A204.1 (cell line): ENCODE measurements at regions not wholly inside any gene's neighbourhood (a gene's known extent, or its start where the extent isn't known, plus 50 kb on each side); places are given as distances from the start of the nearest gene placed in this dataset.

ENCODE experiments used
- FAIRE-seq: peaks from 2 replicates; lab custom pipeline; 2012; peaks lifted over from hg19 to GRCh38; lab: Jason Lieb, UNC

DNA sequence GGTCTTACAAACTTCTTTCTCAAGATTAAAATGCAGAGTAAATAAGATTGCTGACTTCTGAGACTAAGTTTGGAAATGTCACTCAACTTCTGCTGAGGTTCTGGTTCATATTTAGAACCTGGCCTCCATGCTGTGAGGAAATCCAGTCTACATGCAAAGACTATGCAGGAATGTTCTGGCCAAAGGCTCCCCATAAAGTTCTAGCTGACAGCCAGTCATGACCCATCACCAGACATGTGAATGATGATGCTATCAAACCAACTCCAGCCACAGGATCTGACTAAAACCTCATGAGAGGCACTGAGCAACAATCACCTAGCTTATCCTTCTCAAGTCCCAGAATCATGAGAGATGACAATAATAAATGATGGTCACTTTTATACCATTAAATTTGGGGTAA lies 935.1 kb upstream of the MAP3K7 start:
- no peak for FAIRE-seq

DNA sequence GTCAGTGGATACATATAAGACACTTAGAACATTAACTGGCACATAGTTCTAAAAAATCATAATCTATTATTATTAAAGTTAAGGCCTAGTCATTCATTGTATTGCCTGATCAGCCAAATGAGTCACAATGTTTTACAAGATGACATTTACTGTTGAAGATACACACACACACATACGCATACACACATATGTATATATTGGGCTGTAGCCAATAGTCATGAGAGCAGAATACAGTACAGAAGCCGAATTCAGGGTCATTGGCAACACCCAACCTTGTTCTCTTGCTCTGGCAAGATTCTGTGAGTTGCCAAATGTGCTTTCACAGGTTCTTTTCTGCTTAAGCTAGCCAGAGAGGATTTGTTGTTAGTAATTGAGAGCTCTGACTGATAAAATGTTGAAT lies 922.8 kb upstream of the MAP3K7 start:
- FAIRE-seq = no peak

DNA sequence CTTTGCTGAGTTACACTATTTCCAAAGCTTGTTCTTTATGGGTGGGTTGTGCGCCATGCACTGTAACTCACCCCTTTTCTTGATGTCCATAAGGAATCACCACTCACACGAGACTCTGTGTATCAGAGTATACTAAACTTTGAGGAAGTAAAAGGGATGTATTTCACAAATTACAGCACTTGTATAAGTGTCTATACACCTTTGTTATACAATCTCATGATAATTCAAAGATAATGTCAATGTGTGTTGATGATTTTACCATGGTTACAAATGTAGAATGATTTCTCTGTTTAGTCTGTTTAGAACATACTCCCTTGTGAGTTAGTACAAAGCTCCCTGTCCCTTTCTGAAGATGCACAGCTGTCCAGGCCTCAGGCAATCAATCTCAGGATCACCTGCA lies 922.2 kb upstream of the MAP3K7 start:
- no peak for FAIRE-seq

DNA sequence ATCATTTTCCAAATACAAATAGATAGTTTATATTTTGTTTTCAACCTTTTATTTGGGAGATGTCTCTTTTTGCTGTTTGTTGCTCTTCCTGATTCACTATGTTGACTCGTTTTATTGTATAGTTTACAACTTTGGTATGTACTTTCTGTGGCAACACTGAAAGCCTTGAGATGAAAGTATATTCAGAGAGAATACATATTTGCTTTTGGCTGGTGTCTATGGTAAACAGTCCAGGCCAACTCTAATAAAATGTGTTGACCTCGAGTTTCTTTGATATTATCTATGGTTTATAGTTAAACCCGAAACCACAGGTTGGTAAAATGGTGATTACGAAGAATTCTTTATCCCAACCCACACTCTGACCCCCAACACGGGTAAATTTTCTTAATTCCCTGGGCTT lies 919.6 kb upstream of the MAP3K7 start:
- FAIRE-seq = no peak

DNA sequence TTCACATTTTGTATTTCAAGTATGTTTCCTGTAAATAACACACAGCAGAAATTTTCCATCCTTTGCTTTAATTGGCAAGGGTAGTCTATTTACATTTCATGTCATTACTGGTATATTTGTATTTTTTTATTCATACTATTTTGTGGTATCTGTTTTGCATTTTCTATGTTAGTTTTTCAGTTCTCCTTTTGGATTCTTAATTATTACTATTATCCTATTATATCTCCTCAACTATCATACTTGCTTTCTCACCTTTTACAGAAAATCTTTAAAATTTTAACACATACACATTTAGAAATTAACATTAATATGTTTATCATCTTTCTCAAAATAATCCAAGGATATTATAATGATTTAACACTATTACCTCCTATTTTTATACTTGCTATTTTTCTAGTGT lies 918.3 kb upstream of the MAP3K7 start:
- FAIRE-seq = peak; percentile 55

DNA sequence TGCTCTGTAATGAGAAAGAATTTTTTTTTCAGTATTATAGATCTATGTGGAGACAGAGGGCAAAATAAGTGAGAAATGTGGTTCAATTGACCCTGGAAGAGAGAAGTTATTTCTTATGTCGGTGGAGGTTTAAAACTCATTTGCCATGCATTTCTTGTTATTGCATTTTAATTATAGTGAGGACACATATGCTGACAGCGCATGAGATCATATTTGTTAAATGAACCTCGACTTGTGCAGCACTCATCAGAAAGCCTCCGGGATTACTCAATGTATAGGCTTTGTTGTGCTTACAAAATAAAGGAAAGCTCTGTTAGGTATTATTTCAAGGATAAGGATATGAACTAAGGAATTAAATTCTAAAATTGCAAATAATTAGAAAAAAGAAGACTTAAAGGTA lies 915.1 kb upstream of the MAP3K7 start:
- no peak for FAIRE-seq

DNA sequence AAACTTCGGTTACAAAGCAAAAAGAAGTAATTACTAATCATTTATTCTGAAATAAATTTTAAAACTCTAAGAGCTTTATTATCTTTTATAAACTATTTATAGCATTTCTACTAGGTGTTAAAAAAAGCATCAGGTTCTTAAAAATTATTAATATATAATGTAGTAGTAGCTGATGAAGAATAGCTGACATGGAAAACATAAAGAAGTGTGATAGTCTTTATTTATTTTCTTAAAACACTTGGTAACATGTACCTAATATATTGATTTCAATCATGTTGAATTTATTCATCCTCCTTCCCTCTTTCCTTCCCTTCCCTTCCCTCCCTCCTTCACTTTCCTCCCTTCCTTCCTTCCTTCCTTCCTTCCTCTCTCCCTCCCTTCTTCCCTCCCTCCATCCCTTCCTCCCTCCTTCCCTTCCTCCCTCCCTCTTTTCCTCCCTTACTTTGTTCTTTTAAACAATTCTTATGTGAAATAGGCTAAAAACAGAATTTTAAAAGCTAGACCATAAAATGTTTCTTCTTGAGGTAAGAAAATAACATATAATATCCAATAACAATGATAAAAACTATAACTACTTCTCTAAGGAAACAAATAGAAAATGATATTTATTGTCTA lies 913.9 kb upstream of the MAP3K7 start:
- FAIRE-seq = no peak

DNA sequence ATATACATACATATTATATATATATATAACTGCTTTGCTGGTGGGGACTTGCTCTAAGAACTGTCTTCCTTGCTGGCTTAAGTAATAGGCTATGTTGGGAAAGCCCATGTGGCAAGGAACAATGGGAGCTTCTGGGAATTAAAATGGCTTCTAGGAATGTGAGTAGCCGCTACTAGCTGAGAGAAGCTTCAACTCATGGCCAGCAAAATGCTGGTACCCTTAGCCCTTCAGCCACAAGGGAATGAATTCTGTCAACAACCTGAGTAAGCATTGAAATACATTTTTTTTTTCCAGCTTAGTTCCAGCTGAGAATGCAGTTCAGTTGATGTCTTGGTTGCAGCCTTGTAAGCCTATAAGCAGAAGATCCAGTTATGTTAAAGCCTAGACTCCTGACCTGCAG lies 911.7 kb upstream of the MAP3K7 start:
- FAIRE-seq = no peak

DNA sequence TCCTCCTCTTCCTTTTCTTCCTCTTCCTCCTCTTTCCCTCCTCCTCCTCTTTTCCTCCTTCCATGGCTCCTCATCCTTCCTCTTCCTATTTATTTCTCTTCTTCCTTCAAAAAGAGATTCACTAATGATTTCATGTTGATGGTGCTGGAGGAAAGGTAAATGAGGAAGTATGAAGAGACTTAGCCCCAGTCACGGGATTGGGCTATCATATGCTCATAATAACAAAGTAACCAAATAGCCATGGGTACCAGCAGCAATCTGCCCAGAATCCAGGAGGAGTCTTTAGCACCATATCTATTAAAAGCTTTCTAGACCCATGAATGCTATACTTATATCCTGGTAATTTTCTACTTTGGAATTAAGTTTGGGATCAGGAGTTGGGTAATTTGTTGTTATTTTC lies 910.9 kb upstream of the MAP3K7 start:
- FAIRE-seq = no peak

DNA sequence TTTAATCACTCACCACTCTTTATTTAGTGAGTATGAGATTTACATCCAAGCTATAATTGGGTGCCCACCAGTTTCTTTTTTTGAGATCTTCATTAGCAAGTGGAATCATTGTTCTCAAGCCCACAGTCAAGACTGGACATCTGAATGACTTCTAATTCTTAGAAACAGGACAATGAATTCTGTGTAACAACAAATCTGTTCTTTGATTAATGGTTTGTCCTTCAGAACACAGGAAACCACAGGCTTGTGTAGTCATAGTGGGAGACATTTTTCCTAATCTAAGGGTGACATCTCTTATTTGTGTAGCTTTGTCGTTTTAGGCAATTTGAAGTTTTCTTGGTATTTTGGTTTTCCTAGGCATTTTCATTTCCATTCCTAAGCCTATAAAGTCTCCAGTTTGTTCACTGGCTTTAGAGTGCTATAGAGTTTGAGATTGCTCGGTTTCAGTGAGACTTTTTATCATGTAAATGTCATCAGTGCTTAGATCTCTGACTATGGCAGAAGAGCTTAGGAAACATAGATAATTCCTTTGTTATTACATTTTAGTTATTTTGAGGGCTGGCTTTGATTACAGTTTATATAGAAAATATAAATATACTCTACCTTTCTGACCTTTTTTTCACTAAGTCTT lies 903.9 kb upstream of the MAP3K7 start:
- no peak for FAIRE-seq

DNA sequence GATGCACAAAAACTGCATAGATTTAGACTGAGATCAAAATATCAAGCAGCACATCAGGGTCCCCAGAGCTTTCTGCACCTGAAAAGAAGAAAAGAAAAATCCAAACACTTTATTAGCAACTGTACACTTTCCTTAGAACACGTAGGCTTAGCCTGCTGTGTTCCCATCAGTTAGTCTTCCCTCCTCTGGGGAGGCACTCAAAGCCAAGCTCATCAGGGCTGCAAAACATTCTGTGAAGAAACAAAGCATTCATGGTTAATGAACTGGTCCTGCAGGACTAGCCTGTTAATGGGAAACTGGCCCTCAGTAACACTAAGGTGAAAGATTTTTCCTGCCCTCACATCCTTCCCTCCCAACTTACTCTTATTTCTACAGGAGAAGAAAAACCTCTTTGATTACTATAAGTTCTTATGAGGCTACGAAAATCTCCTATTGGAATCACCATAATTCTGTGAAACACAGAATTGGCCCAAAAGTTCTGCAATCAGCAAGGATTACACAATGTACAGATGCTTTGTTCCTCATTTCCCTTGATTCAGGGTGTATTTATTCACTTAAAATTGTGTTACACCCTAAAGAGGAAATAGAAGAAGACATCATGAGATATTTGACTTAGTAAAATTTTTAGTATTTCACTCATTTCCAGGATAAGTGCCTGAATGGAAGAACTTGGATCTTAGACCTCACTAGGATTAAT lies 901.0 kb upstream of the MAP3K7 start:
- no peak for FAIRE-seq

DNA sequence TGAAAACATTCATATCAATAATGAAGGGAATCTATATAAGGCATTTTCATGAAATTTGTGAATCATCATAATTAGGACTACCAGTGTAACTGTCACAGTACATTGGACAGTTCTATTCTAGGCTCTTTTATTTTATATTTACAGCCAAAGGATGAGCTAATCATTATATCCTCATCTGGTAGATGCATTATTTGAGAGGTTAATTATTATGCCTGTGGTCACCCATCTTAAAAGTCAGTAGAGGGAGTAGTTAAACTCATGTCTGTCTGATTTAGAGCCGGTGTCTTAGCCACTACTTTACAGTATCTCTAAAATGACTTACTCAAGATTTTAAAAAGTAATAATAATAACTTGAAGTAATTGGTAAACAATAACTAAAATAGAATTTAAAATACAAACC lies 899.3 kb upstream of the MAP3K7 start:
- no peak for FAIRE-seq

DNA sequence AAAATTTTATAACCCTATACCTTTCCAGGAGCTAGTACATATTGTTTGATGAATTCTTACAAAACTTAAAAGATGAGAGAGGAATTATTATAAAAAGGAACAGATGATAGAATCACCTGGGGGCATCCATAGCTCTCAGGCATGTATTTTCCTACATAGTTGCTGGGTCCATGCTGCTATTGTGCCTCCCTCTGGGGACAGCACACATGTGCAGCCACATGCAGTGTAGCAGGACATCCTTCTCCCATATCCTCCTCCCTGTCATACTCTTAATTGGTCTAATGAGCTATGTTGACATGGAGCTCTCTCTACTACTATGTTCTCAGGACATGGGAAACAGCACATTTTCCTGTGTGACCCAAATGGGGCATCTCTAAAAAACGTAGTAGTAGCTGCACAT lies 898.2 kb upstream of the MAP3K7 start:
- no peak for FAIRE-seq

DNA sequence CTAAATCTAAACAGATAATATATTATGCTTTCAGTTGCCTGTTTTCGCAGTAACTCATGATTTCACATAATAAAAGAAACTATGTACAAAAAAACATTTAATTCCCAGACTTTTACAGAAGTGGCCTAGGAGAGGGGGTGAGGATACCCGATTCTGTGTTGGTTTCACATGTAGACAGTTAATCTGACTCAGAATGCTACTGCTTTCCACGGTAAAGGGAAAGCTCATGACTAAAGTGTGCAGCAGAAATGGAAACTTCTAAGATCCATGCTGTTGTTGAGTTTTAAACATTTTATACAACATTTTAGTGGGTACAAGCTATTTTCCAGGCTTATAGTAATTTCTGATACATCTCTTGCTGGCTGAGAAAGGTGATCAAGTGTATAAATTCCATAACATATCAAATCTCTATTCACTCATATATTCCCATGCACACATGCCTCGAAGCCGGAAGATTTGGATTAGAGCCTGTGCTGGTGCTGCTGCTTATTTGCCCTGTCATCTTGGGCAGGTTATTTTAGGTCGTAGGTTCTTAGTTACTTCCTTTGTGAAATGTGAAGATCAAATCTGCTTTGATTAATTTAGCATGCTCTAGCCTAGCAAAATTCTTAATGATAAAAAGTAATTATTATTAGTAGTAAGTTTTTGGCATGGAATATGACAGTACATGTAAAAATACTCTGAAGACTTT lies 896.7 kb upstream of the MAP3K7 start:
- no peak for FAIRE-seq

DNA sequence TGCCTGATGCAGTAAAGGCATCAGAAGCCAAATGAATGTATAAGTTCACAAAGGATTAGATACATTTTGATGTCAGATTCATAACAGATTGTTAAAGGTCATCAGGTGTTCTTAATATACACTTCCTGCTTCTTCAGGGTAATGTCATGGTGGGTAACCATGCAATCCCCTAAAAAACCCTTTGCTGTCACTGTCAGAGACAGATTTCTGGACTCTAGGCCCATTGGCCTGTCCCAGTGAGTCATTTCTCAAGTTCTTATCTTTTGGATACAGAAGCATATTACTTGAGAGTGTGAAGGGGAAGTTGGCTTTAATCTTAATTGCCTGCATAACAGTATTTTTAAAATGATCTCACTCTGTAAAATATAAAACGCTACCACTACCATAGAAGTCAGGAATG lies 895.6 kb upstream of the MAP3K7 start:
- FAIRE-seq = no peak

DNA sequence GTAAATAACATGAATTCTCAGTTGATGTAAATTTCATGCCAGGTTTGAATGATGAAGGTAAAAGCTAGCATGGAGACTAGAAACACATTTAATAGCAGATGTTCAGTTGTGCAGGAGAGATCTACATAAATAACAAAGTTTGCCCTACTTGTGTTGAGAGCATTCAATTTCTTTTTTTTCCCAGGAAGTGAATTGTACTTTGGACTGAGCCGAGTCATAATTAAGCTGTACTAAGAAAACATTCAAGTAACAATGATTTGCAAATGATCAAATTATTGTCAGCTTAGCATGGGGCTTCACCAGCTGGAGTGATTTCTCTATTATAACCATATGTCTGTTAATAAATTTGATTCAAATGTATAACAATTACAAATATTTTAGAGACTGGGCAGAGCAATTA lies 893.5 kb upstream of the MAP3K7 start:
- no peak for FAIRE-seq

DNA sequence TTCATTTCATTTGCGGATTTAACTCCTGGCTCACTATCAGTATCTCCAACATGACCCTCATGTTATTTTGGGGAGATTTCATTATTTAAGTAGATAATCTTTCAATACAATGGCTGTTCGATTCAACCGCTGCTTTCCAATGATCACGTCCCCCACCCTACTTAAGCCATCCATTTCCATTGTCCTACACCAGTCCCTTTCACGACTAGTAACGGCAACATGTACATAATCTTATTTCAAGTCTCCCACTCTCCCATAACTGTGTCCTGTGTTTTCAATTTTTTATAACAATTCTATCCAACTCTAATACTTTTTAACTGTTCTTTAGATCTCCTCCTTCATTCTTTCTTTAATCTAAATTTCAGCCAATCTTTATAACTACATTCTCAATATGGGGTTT lies 890.8 kb upstream of the MAP3K7 start:
- FAIRE-seq = no peak

DNA sequence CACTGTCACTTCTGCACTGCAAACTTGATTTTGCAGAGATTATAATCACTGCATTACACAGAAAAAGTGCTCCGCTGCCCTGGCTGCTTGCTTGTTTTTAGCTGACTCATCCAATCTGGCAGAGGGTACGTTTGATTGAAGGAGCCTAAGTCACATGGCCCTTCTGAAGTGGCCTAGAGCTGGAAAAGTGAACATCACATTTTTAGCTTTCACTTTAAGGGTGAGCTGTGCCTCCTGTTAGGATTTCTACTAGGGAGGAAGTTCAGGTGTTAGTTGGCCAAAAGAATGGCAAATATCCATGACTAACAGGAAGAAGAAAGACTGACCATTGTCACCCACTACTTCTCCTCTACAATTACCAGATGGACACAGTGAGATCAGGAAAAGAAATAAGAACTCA lies 889.1 kb upstream of the MAP3K7 start:
- no peak for FAIRE-seq

DNA sequence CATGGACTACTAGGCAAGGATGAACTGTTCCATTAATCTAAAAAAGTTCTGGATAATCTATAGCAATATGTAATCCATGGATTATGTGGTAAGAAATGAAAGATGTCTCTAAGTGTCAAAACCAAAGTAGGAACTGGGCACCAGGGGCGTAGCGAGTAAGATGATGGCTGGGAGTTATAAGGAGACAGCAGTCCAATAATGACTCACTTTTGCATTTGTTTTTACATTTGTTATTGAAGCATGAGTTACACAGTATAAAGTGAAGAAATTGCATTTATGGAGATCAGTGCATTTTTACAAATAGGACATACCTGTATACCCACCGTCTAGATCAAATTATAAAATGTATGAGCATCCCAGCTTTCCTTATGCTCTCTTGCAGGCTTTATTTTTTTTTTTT lies 878.5 kb upstream of the MAP3K7 start:
- FAIRE-seq = no peak

DNA sequence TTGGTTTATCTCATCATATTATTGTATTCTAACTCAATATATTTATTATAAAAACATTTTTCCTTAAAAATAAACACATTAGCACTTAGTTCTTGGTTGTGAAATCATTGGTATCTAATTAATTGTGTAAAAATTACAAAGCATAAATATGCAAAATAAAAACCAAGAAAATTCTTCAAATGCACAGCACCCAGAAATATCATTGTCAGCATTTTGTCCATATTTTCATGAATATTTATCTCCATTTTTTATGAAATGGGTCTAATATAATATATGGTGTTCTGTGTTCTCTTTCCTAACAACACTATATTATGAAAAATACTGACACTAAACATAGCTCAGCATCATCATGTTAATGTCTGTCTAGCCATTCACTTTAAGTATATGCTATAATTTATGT lies 877.8 kb upstream of the MAP3K7 start:
- no peak for FAIRE-seq

DNA sequence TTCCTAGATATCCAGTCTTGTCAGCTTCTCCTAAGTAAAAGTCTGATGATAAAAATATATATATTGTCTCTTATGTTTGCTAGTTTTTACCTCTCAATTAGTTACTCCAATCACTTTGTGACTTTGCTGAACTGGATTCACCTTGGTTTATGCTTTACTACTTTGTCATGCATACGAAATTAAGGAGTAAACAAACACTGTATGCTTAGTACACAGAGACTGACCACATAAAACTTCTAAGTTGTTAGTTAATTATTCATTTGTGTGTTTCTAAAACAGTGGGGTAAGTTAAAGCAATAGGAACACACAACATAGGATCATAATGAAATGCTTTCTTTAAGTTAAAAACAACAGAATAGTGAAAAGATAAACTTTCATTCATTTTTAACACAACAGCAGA lies 877.3 kb upstream of the MAP3K7 start:
- FAIRE-seq = no peak

DNA sequence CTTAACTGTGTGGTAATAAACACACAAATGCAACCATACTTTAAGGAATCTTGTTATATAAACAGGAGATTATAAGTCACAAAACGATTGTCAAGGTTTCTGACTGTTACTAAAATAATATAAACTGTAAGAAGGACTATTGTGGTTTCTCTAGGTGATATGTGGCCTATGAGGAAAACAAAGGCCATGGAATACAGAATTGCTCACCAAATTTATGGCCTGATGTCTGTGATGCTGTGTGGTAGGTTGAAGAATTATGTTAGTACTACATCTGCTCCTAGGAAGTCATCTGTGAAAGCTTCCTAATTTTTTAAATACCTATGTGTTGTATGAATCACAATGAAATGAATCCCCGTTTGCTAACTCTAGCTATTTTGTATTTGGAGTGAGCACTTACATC lies 875.4 kb upstream of the MAP3K7 start:
- FAIRE-seq = no peak

DNA sequence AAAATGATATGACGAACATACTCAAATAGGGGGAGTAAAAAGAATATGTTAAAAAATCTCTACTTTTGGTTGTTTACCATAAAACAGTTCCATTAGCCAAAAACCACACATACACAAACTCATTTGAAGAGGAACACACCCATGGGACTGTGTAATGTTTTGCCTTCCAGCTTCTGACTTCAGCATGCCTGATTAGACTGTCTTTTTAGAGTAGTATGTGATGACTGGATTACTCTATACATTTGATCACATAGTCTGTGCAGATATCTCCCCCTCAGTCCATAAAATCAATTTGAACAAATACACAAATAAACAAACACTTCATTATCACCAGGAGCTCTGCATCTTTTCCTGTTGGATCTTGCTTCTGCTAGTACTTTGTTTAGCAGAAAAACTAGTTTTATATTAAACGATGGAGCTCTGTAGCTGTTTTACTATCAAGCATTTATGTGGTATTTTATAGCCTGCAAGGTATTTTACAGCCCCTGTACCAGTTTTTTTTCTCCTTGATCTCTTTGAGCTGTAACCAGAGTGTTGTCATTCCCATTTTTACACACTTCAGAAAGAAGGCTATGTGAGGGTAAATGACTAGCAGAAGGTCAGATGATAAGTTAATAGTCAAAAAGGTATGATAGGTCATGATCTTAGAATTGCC lies 866.5 kb upstream of the MAP3K7 start:
- FAIRE-seq = no peak
